PC-9 (cell line): ENCODE measurements at regions not wholly inside any gene's neighbourhood (a gene's known extent, or its start where the extent isn't known, plus 50 kb on each side); places are given as distances from the start of the nearest gene placed in this dataset.

Experiments
- BruUV-seq: library from RNA; stranded (reverse); fragments of 400-500 nt; replicated peaks from 2 replicates; lab custom pipeline; 2021; lab: Mats Ljungman, UMichigan
- CTCF ChIA-PET: fragments of 300-600 bp; sonication (Branson Sonifier 250); formaldehyde crosslinking; loops from one replicate; lab custom pipeline; 2022; ENCODE audit warnings: antibody characterized with exemption; lab: Charles Lee
- POLR2A ChIA-PET: fragments of 300-600 bp; sonication (Branson Sonifier 250); formaldehyde crosslinking; loops from one replicate; lab custom pipeline; 2022; ENCODE audit warnings: antibody characterized with exemption; ENCODE audit not compliant: unreplicated experiment; lab: Charles Lee
- DNase-seq, 2 experiments: peaks; one replicate each; pipeline versions ENCODE4 v3.0.0 to v3.0.0-alpha.2; 2015 to 2022; ENCODE audit warnings: mixed read lengths in 1 of 2
- H2AFZ ChIP-seq: fragments of 200-600 bp; sonication (generic); 2 replicates; pipeline ENCODE4 v1.8.1; 2017; ENCODE audit warnings: antibody characterized with exemption
- H3F3A ChIP-seq: fragments of 200-600 bp; sonication (generic); 2 replicates; pipeline ENCODE4 v1.8.1; 2017; ENCODE audit warnings: antibody characterized with exemption, mild to moderate bottlenecking, low read depth; ENCODE audit not compliant: insufficient read depth
- H3K27ac ChIP-seq: fragments of 200-600 bp; sonication (generic); 2 replicates; pipeline ENCODE4 v1.6.1; 2016; ENCODE audit warnings: mixed run types
- H3K27me3 ChIP-seq: fragments of 200-600 bp; sonication (generic); 2 replicates; pipeline ENCODE4 v1.6.1; 2016; ENCODE audit warnings: low read depth, mixed run types; ENCODE audit not compliant: insufficient read depth
- H3K36me3 ChIP-seq: fragments of 200-600 bp; sonication (generic); 2 replicates; pipeline ENCODE4 v1.6.1; 2016; ENCODE audit warnings: low read depth, mixed run types
- H3K4me1 ChIP-seq: fragments of 200-600 bp; sonication (generic); replicated peaks from 2 replicates; pipeline ENCODE4 v1.6.1; 2016; ENCODE audit warnings: mixed run types; ENCODE audit not compliant: insufficient read depth
- H3K4me2 ChIP-seq: fragments of 200-600 bp; sonication (generic); 2 replicates; pipeline ENCODE4 v1.6.1; 2017; ENCODE audit warnings: mixed run types
- H3K4me3 ChIP-seq: fragments of 200-600 bp; sonication (generic); 2 replicates; pipeline ENCODE4 v1.6.1; 2016; ENCODE audit warnings: mixed run types
- H3K79me2 ChIP-seq: fragments of 200-600 bp; sonication (generic); 2 replicates; pipeline ENCODE4 v1.6.1; 2017; ENCODE audit warnings: low read depth, mixed run types
- H3K9me2 ChIP-seq: fragments of 200-600 bp; sonication (generic); 2 replicates; pipeline ENCODE4 v1.8.1; 2017; ENCODE audit warnings: mild to moderate bottlenecking; ENCODE audit not compliant: insufficient read depth
- H3K9me3 ChIP-seq: fragments of 200-600 bp; sonication (generic); 2 replicates; pipeline ENCODE4 v1.8.1; 2016; ENCODE audit warnings: low read depth; ENCODE audit not compliant: insufficient read depth
- H4K20me1 ChIP-seq: fragments of 200-600 bp; sonication (generic); 2 replicates; pipeline ENCODE4 v1.8.1; 2017; ENCODE audit not compliant: insufficient read depth
- EZH2 ChIP-seq: fragments of 200-600 bp; sonication (generic); IDR thresholded peaks from 2 replicates; pipeline ENCODE4 v1.8.0; 2017; ENCODE audit warnings: antibody characterized with exemption, low read depth
- intact Hi-C: fragments of 100-400 bp; cut with micrococcal nuclease; formaldehyde crosslinking; loops from one replicate; pipeline ENCODE4 v1.10.0; 2022; ENCODE audit not compliant: unreplicated experiment
- TF ChIP-seq, protein P1 (sequence below): fragments of 200-600 bp; sonication (generic); conservative IDR thresholded peaks from 2 replicates; pipeline ENCODE4 v1.6.1; 2017; ENCODE audit warnings: mixed run types, antibody characterized with exemption, mild to moderate bottlenecking, moderate library complexity

DNA sequence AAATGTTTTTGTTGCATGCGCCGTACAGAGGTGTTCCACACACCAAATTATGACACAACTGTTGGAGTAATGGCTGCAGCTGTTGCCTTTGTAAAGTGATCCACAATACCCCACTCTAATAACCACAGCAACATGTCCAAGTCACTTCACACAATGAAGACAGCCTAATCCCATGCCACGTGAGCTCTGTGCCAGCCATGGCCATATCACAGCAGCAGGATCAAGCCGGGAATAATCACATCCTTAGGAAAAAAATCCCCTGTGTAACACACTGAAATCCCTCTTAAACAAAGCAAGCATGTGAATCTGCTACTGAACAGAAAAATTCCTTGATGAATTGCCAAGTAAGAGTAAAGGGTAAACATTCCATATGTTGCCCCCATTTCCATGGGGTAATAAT lies 179.5 kb upstream of the PARD3B start:
- Histone ChIP-seq H3K4me3 (no peak overlapping the region), H3K4me2 (no peak overlapping the region), H3K27me3 (no peaks in the 10 kb centered on the region), H3K9me2 (no peaks in the 10 kb centered on the region), H3F3A (no peaks in the 10 kb centered on the region), H2AFZ (no peak overlapping the region), H3K9me3 (no peaks in the 10 kb centered on the region), H3K4me1 (no peaks in the 10 kb centered on the region), H3K79me2 (no peaks in the 10 kb centered on the region), H3K36me3 (no peaks in the 10 kb centered on the region), H3K27ac (no peak overlapping the region), H4K20me1 (no peaks in the 10 kb centered on the region)
- CTCF ChIA-PET = no interaction called here
- TF ChIP-seq, protein P1, sequence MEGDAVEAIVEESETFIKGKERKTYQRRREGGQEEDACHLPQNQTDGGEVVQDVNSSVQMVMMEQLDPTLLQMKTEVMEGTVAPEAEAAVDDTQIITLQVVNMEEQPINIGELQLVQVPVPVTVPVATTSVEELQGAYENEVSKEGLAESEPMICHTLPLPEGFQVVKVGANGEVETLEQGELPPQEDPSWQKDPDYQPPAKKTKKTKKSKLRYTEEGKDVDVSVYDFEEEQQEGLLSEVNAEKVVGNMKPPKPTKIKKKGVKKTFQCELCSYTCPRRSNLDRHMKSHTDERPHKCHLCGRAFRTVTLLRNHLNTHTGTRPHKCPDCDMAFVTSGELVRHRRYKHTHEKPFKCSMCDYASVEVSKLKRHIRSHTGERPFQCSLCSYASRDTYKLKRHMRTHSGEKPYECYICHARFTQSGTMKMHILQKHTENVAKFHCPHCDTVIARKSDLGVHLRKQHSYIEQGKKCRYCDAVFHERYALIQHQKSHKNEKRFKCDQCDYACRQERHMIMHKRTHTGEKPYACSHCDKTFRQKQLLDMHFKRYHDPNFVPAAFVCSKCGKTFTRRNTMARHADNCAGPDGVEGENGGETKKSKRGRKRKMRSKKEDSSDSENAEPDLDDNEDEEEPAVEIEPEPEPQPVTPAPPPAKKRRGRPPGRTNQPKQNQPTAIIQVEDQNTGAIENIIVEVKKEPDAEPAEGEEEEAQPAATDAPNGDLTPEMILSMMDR = no peak
- TF ChIP-seq EZH2 = no peak
- POLR2A ChIA-PET = no interaction called here
- no peak for DNase-seq
- intact Hi-C loops = no loop called here
- BruUV-seq = no TSS peak

DNA sequence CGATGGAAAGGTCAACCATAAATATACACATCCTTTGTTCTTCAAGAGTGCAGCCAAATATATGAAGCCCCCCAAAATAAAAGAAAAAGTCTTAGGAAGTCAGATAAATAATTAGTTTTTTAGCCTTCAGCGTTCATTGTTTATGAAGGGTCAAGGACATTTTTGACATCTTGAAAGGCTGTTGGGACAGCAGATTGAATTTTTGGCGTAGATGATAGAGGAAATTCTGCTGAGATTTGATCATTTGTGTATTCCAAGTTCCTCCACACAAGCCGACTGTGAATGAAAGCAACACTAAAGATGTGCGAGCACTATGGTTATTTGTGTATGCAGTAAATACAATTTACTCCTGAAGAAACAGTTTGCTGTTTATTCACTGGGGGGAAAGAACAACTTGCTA lies 177.8 kb upstream of the PARD3B start:
- POLR2A ChIA-PET = no interaction called here
- no TSS peak for BruUV-seq

DNA sequence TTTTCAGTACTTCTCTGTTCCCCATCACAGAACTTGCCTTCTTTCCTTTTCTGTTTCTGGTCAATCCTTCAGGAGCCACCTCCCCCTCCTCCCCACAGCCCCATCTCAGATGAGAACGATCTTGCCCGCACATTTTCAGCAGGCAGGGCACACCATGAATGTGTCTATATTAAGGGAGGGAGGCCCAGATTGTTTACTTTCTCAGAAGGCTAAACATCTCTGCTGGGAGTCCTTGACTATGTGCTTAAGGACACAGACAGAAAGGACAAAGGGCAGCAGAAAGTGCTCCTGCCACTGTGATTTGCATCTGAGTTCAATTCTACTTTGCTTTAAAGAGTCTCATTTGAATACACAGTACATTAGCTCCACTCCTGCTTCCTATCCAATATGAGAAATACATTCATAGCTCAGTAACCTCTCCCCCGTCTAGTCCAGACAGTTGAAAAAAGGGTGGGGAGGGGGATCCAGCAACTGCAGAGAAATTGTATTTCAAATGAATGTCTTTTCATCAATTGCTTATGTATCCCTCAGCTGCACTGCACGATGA lies 175.0 kb upstream of the PARD3B start:
- Histone ChIP-seq H3K27ac (no peak overlapping the region), H3K4me1 (no peaks in the 10 kb centered on the region), H4K20me1 (no peaks in the 10 kb centered on the region), H3K9me2 (no peaks in the 10 kb centered on the region), H3K79me2 (no peaks in the 10 kb centered on the region), H2AFZ (no peak overlapping the region), H3K4me2 (no peak overlapping the region), H3K4me3 (no peak overlapping the region), H3F3A (no peaks in the 10 kb centered on the region), H3K36me3 (no peaks in the 10 kb centered on the region), H3K9me3 (no peaks in the 10 kb centered on the region), H3K27me3 (no peaks in the 10 kb centered on the region)
- BruUV-seq = no TSS peak
- intact Hi-C loops = no loop called here
- POLR2A ChIA-PET = no interaction called here
- no peak for DNase-seq
- TF ChIP-seq EZH2 = no peak
- TF ChIP-seq, protein P1 = no peak
- CTCF ChIA-PET = no interaction called here

More for the DNA sequence above, 177.8 kb upstream of the PARD3B start:
- Histone ChIP-seq H3K4me2 (no peak overlapping the region), H3K27me3 (no peaks in the 10 kb centered on the region), H2AFZ (no peak overlapping the region), H3K79me2 (no peaks in the 10 kb centered on the region), H3K27ac (no peak overlapping the region), H3K9me3 (no peaks in the 10 kb centered on the region), H3K4me3 (no peak overlapping the region), H3K36me3 (no peaks in the 10 kb centered on the region), H4K20me1 (no peaks in the 10 kb centered on the region), H3K9me2 (no peaks in the 10 kb centered on the region), H3K4me1 (no peaks in the 10 kb centered on the region), H3F3A (no peaks in the 10 kb centered on the region)
- CTCF ChIA-PET = no interaction called here
- TF ChIP-seq, protein P1 = no peak
- no peak for TF ChIP-seq EZH2
- intact Hi-C loops = no loop called here
- no peak for DNase-seq
